ENCODE measurements at regions not wholly inside any gene's neighbourhood (a gene's known extent, or its start where the extent isn't known, plus 50 kb on each side); places are given as distances from the start of the nearest gene placed in this dataset.

GRCh38 chr7:49150486-49150885, 226.1 kb downstream of the CDC14C start:
- TF ChIP-seq CTCF (IDR thresholded peaks at IDR 0.05 in 8 of 11, conservative IDR thresholded peaks at IDR 0.05 in 3 of 11) (no peak), POLR2A (IDR thresholded peaks at IDR 0.05) (no peak), POLR2AphosphoS5 (IDR thresholded peaks at IDR 0.05) (no peak)

All from spleen (tissue), 7 donors.